Heart left ventricle (tissue), 13 donors: ENCODE measurements at regions not wholly inside any gene's neighbourhood (a gene's known extent, or its start where the extent isn't known, plus 50 kb on each side); places are given as distances from the start of the nearest gene placed in this dataset.

ENCODE experiments used
- CTCF ChIP-seq, 12 donors: fragments of 200-600 bp; sonication (generic) in 4 of 12; IDR thresholded peaks; one replicate each; pipeline versions ENCODE4 v1.5.0 to v1.8.0; 2018 to 2022; ENCODE audit warnings: antibody characterized with exemption in 12 of 12, mild to moderate bottlenecking in 5 of 12
- POLR2A ChIP-seq, 2 donors: fragments of 450-650 bp; IDR thresholded peaks; one replicate each; pipeline ENCODE4 v1.6.1; 2017; ENCODE audit warnings: antibody characterized with exemption in 2 of 2, mild to moderate bottlenecking in 2 of 2, moderate library complexity in 2 of 2
- donor health status: ischemic (EF 13 %, LVEDD 7.1; RV severe dilation, severe dysfunction).
- donor health status: DM: no; HTN: yes; CAD: no.
- donor health status: DM: no; HTN: no; CAD: no.
- donor health status: ischemic (EF 25% LVEDD 6.9; RV normal size, moderate dysfunction).
- donor health status: ischemic (EF 25% LVEDD 5.7; RV mildly dilated, moderate dysfunction).
- donor health status: ischemic (EF 35%, LVEDD 5.7; RV mildly dilated, moderate dysfunction).
- donor health status: nonischemic (EF 11% LVEDD 7.7; RV severe dilation, severe dysfunction).
- donor health status: DM: yes; HTN: yes; CAD: no.
- donor health status: PGD.
- donor health status: ischemic (EF 29% LVEDD 5.4; RV normal size, mild dysfunction).
- donor health status: nonischemic (EF 23%, LVEDD 6.1; RV moderate dilation, normal function).

- TF ChIP-seq POLR2A (IDR thresholded peaks at IDR 0.05) (no peak), CTCF (IDR thresholded peaks at IDR 0.05) (no peak)
Observed at GRCh38 chr12:113684908-113685782, 213.5 kb upstream of the LHX5 start.
